Activated CD8-positive, alpha-beta T cell treated with anti-CD3 and anti-CD28 coated beads for 36 hours (primary cell): ENCODE measurements at regions not wholly inside any gene's neighbourhood (a gene's known extent, or its start where the extent isn't known, plus 50 kb on each side); places are given as distances from the start of the nearest gene placed in this dataset.

ENCODE experiments used
- ATAC-seq: fragments of 200-7000 bp; cut with Tn5 transposase; one replicate; pipeline ENCODE4 v1.10.0; 2021; ENCODE audit warnings: mild to moderate bottlenecking, moderate library complexity
- CTCF ChIA-PET: fragments of 350-600 bp; sonication (Branson Sonifier 250); formaldehyde crosslinking; loops from one replicate; lab custom pipeline; 2021; ENCODE audit warnings: antibody characterized with exemption; lab: Charles Lee
- POLR2A ChIA-PET: fragments of 350-600 bp; sonication (Branson Sonifier 250); formaldehyde crosslinking; loops from one replicate; lab custom pipeline; 2021; ENCODE audit warnings: antibody characterized with exemption; lab: Charles Lee
- DNase-seq: peaks from one replicate; pipeline ENCODE4 v3.0.0-alpha.2; 2020
- H3K27ac Mint-ChIP-seq: one replicate; pipeline ENCODE4 v1.8.0; 2021; ENCODE audit warnings: mild to moderate bottlenecking, mixed read lengths
- H3K27me3 Mint-ChIP-seq: one replicate; pipeline ENCODE4 v1.8.0; 2021; ENCODE audit warnings: mixed read lengths
- H3K36me3 Mint-ChIP-seq: one replicate; pipeline ENCODE4 v1.8.0; 2021; ENCODE audit warnings: low read depth, mixed read lengths
- H3K4me1 Mint-ChIP-seq: one replicate; pipeline ENCODE4 v1.8.0; 2021; ENCODE audit warnings: low read depth, mixed read lengths
- H3K4me3 Mint-ChIP-seq: one replicate; pipeline ENCODE4 v1.8.0; 2021; ENCODE audit warnings: mild to moderate bottlenecking, moderate library complexity, mixed read lengths
- H3K9me3 Mint-ChIP-seq: one replicate; pipeline ENCODE4 v1.8.0; 2021; ENCODE audit warnings: mixed read lengths
- intact Hi-C: fragments of 100-400 bp; cut with micrococcal nuclease; formaldehyde crosslinking; loops from one replicate; pipeline ENCODE4 v1.10.0; 2022
- TF ChIP-seq, protein P1 (sequence below): fragments of 200-600 bp; IDR thresholded peaks from one replicate; pipeline ENCODE4 v1.8.0; 2022; ENCODE audit warnings: antibody characterized with exemption, mild to moderate bottlenecking

DNA sequence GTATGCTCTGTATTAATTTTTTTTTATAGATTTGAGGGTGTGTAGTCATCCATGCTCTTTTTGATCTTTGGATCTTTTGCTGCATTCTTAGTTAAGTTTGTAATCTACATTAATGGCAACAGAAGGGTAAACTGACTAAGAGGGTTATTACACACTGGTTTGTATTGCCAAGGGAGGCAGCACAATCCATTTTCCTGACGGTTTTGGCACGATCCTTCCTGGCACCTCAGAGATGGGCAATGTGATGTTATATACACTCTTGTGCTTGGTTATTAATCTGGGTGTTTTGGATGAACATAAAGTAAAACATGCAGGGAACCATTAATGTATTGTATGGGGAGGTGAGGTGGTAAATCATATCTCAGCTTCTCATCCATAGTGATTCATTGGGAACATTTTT is 98.8 kb upstream of the SLC38A2 start:
- ATAC-seq: no peak
- Mint-ChIP-seq H3K9me3 (no peaks in the 10 kb centered on the region), H3K36me3 (peaks cover 3% of the 10 kb centered on the region), H3K27me3 (no peaks in the 10 kb centered on the region), H3K4me3 (no peak overlapping the region), H3K27ac (no peak overlapping the region), H3K4me1 (peaks cover 19% of the 10 kb centered on the region)
- intact Hi-C loops: no loop called here
- TF ChIP-seq, protein P1, sequence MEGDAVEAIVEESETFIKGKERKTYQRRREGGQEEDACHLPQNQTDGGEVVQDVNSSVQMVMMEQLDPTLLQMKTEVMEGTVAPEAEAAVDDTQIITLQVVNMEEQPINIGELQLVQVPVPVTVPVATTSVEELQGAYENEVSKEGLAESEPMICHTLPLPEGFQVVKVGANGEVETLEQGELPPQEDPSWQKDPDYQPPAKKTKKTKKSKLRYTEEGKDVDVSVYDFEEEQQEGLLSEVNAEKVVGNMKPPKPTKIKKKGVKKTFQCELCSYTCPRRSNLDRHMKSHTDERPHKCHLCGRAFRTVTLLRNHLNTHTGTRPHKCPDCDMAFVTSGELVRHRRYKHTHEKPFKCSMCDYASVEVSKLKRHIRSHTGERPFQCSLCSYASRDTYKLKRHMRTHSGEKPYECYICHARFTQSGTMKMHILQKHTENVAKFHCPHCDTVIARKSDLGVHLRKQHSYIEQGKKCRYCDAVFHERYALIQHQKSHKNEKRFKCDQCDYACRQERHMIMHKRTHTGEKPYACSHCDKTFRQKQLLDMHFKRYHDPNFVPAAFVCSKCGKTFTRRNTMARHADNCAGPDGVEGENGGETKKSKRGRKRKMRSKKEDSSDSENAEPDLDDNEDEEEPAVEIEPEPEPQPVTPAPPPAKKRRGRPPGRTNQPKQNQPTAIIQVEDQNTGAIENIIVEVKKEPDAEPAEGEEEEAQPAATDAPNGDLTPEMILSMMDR: no peak
- CTCF ChIA-PET: interaction anchor here (1.0 to 1.5 kb wide), 2 partner anchors 53 to 190 kb away, joined by 3 read pairs; no protein-coding TSS in a partner anchor
- POLR2A ChIA-PET: interaction anchor here (1.4 to 2.3 kb wide), 2 partner anchors 100 to 105 kb away, joined by 4 to 13 read pairs; partner anchors contain the start of gene SLC38A2
- no peak for DNase-seq

DNA sequence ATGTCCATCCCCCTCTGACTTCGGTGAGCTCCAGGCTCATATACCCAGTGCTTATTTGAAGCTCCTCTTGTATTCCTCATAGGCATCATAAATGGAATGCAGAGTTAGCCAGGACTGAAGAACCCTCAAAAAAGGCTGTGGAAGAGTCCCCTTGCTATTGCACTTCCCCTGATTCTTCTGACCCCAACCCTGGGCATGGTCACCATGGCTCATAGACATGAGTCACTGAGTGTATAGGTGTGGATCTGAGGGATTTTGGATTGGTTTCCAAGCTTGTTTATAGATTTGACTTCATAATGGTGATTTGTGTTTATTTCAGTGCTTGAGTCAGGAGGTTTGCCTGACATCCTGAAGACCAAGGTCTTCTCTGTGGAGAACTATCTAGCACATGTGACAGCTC is 98.4 kb upstream of the SLC38A2 start:
- Mint-ChIP-seq H3K9me3 (no peaks in the 10 kb centered on the region), H3K36me3 (peaks cover 3% of the 10 kb centered on the region), H3K27ac (peak overlapping the region; percentile 59), H3K27me3 (no peaks in the 10 kb centered on the region), H3K4me1 (peaks cover 19% of the 10 kb centered on the region), H3K4me3 (peak overlapping the region; percentile 35)
- POLR2A ChIA-PET: interaction anchor here (0.6 to 2.3 kb wide), 6 partner anchors 44 to 138 kb away, joined by 3 to 13 read pairs (median 3); partner anchors contain the start of gene SLC38A2
- TF ChIP-seq, protein P1: no peak
- ATAC-seq (no peak), DNase-seq (no peak)
- intact Hi-C loops: no loop called here
- CTCF ChIA-PET: interaction anchor here (1.0 to 2.8 kb wide), 4 partner anchors 9 to 191 kb away, joined by 3 to 9 read pairs (median 4); no protein-coding TSS in a partner anchor

DNA sequence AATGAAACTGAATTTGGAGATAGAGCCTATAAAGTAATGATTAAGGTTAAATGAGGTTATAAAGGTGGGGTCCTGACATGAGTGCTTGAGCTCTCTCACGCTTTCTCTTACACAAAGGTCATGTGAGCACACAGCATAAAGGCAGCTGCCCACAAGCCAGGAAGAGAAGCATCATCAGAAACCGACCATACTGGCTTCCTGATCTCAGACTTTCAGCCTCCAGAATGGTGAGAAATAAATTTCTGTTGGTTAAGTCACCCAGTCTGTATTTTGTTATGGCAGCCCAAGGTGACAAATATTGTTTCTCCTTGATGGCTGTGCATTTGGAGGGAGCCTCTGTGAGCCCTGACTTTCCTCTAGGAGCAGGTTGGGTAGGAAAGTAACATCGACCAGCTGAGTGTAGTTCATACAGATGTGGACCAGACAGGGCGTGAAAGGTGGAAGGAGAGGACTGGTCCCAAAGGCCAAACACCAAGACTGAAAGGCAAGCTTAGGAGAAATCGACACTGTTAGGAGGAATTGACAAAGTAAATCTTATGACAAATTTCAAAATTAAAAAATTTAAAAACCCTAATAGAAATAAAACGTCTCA is 97.6 kb upstream of the SLC38A2 start:
- Mint-ChIP-seq H3K9me3 (no peaks in the 10 kb centered on the region), H3K4me1 (peaks cover 19% of the 10 kb centered on the region), H3K36me3 (peaks cover 3% of the 10 kb centered on the region), H3K27ac (peak overlapping the region; percentile 95), H3K27me3 (no peaks in the 10 kb centered on the region), H3K4me3 (peak overlapping the region; percentile 85)
- DNase-seq: peak; percentile 74
- ChIA-PET CTCF (interaction anchor here (1.2 to 2.8 kb wide), 3 partner anchors 9 to 192 kb away, joined by 3 to 9 read pairs (median 4); no protein-coding TSS in a partner anchor), POLR2A (interaction anchor here (0.6 to 2.3 kb wide), 10 partner anchors 10 to 138 kb away, joined by 3 to 13 read pairs (median 3); partner anchors contain the start of gene SLC38A2)
- TF ChIP-seq, protein P1: no peak
- intact Hi-C loops: no loop called here
- peak; percentile 97 for ATAC-seq

DNA sequence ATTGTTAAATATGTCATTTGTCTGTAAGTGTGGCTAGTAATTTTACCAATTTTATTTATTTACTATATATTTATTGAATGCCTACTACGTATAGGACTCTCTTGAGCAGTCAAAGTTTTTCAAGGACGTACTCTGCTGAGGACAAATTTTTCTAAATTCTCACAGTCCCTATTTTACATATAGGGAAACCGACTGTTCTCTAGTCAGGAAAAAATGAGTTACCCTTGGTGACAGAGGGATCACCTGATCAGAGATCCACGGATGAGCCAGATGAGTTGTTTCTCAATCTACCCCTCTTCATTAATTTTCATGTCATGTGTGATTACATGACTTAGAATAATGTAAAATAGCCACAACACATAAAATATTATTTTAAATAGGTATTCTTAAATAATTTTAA is 96.2 kb upstream of the SLC38A2 start:
- CTCF ChIA-PET: interaction anchor here (2.8 kb wide), 1 partner anchor 9 kb away, joined by 9 read pairs; no protein-coding TSS in a partner anchor
- Mint-ChIP-seq H3K27me3 (no peaks in the 10 kb centered on the region), H3K27ac (no peak overlapping the region), H3K4me1 (peaks cover 18% of the 10 kb centered on the region), H3K36me3 (peaks cover 3% of the 10 kb centered on the region), H3K9me3 (no peaks in the 10 kb centered on the region), H3K4me3 (no peak overlapping the region)
- POLR2A ChIA-PET: interaction anchor here (0.7 kb wide), 2 partner anchors 13 to 199 kb away, joined by 3 read pairs; no protein-coding TSS in a partner anchor
- intact Hi-C loops: loop anchor here (10.0 kb wide), 1 partner anchor 86 kb away; no protein-coding TSS in a partner anchor
- TF ChIP-seq, protein P1: no peak
- DNase-seq (no peak), ATAC-seq (no peak)

DNA sequence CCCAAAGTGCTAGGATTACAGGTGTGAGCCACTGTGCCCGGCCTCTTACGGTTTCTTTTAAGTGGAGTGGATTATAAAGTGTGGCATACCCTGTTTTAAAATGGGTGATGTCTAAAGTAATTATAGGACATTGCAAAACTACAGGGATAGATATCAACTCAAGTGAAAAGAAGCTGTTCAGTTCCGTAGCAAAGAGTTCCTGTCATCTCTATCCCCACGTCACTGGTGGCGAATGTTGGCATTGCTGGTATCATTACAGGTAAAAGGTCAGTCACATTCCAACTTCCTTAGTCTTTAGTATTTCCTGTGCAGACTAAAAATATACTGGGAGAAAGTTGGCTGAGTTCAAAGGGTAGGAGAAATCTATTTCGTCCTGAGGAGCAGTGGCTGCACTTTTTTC is 95.6 kb upstream of the SLC38A2 start:
- H3K4me1 Mint-ChIP-seq: peaks cover 16% of the 10 kb centered on the region
- H3K9me3 Mint-ChIP-seq: no peaks in the 10 kb centered on the region
- no peak for ATAC-seq
- no peak overlapping the region for H3K27ac Mint-ChIP-seq
- no peak for DNase-seq
- CTCF ChIA-PET: interaction anchor here (2.8 kb wide), 1 partner anchor 8 kb away, joined by 9 read pairs; no protein-coding TSS in a partner anchor
- intact Hi-C loops: loop anchor here (10.0 kb wide), 1 partner anchor 87 kb away; no protein-coding TSS in a partner anchor
- no peaks in the 10 kb centered on the region for H3K27me3 Mint-ChIP-seq
- no peak overlapping the region for H3K4me3 Mint-ChIP-seq
- H3K36me3 Mint-ChIP-seq: peaks cover 3% of the 10 kb centered on the region
- POLR2A ChIA-PET: no interaction called here
- TF ChIP-seq, protein P1: no peak
